ENCODE measurements at regions not wholly inside any gene's neighbourhood (a gene's known extent, or its start where the extent isn't known, plus 50 kb on each side); places are given as distances from the start of the nearest gene placed in this dataset.
A peak's percentile ranks its signal among the peaks of the same experiment; 100 is the strongest.

DNA sequence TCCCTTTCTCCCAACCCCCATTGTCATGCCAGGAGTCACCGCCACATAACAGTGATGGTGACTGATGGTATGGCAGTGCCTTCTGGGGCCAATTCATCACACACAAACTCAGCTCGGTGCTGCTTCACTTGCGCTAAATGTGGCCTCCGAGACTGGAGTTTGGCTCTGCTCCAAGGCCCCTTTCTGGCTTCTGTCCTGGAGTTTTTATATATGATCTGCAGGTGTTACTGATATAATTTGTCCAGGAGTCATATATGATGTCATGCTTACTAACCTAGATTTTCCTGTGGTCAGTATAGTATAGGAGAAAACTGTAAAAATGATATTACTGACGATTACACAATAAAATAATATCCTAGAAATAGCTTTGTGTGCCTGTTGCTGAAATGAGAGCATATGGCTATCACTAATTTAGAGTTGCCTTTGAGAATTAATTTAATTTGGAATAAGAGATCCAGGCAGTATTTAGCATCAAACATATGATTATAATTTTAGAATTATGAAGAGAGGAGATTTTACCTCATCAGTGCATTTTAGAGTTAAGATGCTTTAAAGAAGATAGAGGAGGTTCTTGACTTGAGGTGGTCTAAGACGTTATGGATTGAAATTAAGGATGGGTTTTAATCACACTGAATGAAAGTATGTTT is 334.1 kb upstream of the CD180 start:
- Histone ChIP-seq H3K36me3 (replicated peaks in 1 of 2; ENCODE audit: control extremely low read depth in 1 of 2, control insufficient read depth in 1 of 2, extremely low read depth in 1 of 2, insufficient read depth in 2 of 2, low read length in 1 of 2) (no peaks in the 10 kb centered on the region), H2AFZ (ENCODE audit: insufficient read depth, low read depth, low read length, poor library complexity, severe bottlenecking) (no peak overlapping the region), H3K4me2 (replicated peaks; ENCODE audit: low read depth, low read length, poor library complexity, severe bottlenecking) (no peak overlapping the region), H3K4me1 (ENCODE audit: control insufficient read depth in 2 of 2, insufficient read depth in 2 of 2, low read length in 2 of 2) (peaks cover 6 to 11% of the 10 kb centered on the region in 2 donors), H3K27ac (ENCODE audit: low read length in 2 of 2) (no peak overlapping the region), H3K27me3 (replicated peaks in 1 of 4; ENCODE audit: control extremely low read depth in 1 of 4, control insufficient read depth in 3 of 4, insufficient read depth in 4 of 4, low read length in 3 of 4) (no peaks in the 10 kb centered on the region), H3K4me3 (ENCODE audit: control extremely low read depth in 1 of 5, extremely low read depth in 1 of 5, insufficient read depth in 1 of 5, low read depth in 2 of 5, low read length in 4 of 5) (no peak overlapping the region), H4K20me1 (ENCODE audit: control insufficient read depth, insufficient read depth, low read length, poor library complexity, severe bottlenecking) (no peaks in the 10 kb centered on the region), H3K9me3 (ENCODE audit: control extremely low read depth in 1 of 3, control insufficient read depth in 2 of 3, insufficient read depth in 1 of 3, low read length in 2 of 3) (peaks cover 4 to 8% (median 6%) of the 10 kb centered on the region in 3 donors), H3K9ac (ENCODE audit: low read length) (no peak overlapping the region), H3K79me2 (ENCODE audit: control insufficient read depth, insufficient read depth, low read length) (no peaks in the 10 kb centered on the region)
- DNase-seq (no peak), ATAC-seq (ENCODE audit: low read depth) (no peak)
- CTCF ChIA-PET, result interaction anchor here (1.9 kb wide), 1 partner anchor 722 kb away, joined by 6 read pairs; no protein-coding TSS in a partner anchor
- H3K4me3 Mint-ChIP-seq, result no peak overlapping the region
- no peaks in the 10 kb centered on the region for H3K9me3 Mint-ChIP-seq (ENCODE audit: insufficient read depth)
- 96% methylated on average over 3 of the region's 6 CpGs for whole genome bisulfite sequencing (ENCODE audit: insufficient coverage)
- no peaks in the 10 kb centered on the region for H3K27me3 Mint-ChIP-seq
- no peak for TF ChIP-seq EZH2 (IDR thresholded peaks at IDR 0.05; ENCODE audit: borderline replicate concordance, insufficient read depth, low read depth, low read length, poor library complexity, severe bottlenecking)
- TF ChIP-seq, protein P1, sequence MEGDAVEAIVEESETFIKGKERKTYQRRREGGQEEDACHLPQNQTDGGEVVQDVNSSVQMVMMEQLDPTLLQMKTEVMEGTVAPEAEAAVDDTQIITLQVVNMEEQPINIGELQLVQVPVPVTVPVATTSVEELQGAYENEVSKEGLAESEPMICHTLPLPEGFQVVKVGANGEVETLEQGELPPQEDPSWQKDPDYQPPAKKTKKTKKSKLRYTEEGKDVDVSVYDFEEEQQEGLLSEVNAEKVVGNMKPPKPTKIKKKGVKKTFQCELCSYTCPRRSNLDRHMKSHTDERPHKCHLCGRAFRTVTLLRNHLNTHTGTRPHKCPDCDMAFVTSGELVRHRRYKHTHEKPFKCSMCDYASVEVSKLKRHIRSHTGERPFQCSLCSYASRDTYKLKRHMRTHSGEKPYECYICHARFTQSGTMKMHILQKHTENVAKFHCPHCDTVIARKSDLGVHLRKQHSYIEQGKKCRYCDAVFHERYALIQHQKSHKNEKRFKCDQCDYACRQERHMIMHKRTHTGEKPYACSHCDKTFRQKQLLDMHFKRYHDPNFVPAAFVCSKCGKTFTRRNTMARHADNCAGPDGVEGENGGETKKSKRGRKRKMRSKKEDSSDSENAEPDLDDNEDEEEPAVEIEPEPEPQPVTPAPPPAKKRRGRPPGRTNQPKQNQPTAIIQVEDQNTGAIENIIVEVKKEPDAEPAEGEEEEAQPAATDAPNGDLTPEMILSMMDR (IDR thresholded peaks at IDR 0.05), result no peak
- H3K4me1 Mint-ChIP-seq, result peaks cover 13% of the 10 kb centered on the region
- H3K27ac Mint-ChIP-seq, result no peak overlapping the region
- intact Hi-C loops (cut with micrococcal nuclease), result no loop called here
- POLR2A ChIA-PET, result no interaction called here

DNA sequence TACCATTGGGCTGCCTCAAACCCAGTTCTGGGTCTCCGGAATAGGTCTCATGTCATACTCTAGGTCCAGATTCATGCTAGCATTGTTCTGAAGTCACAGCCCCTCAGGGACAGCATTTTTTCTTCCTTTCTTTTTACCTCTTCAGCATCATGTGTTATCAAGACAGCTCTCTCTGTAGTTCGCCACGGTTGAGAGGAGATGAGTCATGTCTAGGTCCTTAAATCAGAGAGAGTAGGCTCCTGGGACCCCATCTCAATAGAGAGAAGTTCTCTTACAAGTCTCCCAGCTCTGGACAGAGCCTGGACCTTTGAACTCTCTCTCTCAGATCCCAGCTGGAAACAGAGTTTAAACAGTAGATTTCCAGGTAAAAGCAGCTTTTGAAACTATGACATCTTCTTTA is 332.4 kb upstream of the CD180 start:
- POLR2A ChIA-PET, result no interaction called here
- WGBS (ENCODE audit: insufficient coverage), result 100% methylated on average over 1 of the region's 3 CpGs
- Histone ChIP-seq H3K27me3 (replicated peaks in 1 of 4; ENCODE audit: control extremely low read depth in 1 of 4, control insufficient read depth in 3 of 4, insufficient read depth in 4 of 4, low read length in 3 of 4) (no peaks in the 10 kb centered on the region), H3K36me3 (replicated peaks in 1 of 2; ENCODE audit: control extremely low read depth in 1 of 2, control insufficient read depth in 1 of 2, extremely low read depth in 1 of 2, insufficient read depth in 2 of 2, low read length in 1 of 2) (no peaks in the 10 kb centered on the region), H3K9ac (ENCODE audit: low read length) (no peak overlapping the region), H3K27ac (ENCODE audit: low read length in 2 of 2) (no peak overlapping the region), H2AFZ (ENCODE audit: insufficient read depth, low read depth, low read length, poor library complexity, severe bottlenecking) (peak overlapping the region; percentile 30), H3K4me1 (ENCODE audit: control insufficient read depth in 2 of 2, insufficient read depth in 2 of 2, low read length in 2 of 2) (peaks cover 6 to 11% of the 10 kb centered on the region in 2 donors), H3K4me3 (ENCODE audit: control extremely low read depth in 1 of 5, extremely low read depth in 1 of 5, insufficient read depth in 1 of 5, low read depth in 2 of 5, low read length in 4 of 5) (no peak overlapping the region), H3K9me3 (ENCODE audit: control extremely low read depth in 1 of 3, control insufficient read depth in 2 of 3, insufficient read depth in 1 of 3, low read length in 2 of 3) (peaks cover 4 to 8% (median 6%) of the 10 kb centered on the region in 3 donors), H3K79me2 (ENCODE audit: control insufficient read depth, insufficient read depth, low read length) (no peaks in the 10 kb centered on the region), H3K4me2 (replicated peaks; ENCODE audit: low read depth, low read length, poor library complexity, severe bottlenecking) (no peak overlapping the region), H4K20me1 (ENCODE audit: control insufficient read depth, insufficient read depth, low read length, poor library complexity, severe bottlenecking) (no peaks in the 10 kb centered on the region)
- peak overlapping the region; percentile 42 for H3K27ac Mint-ChIP-seq
- CTCF ChIA-PET, result interaction anchor here (0.7 kb wide), 1 partner anchor 1966 kb away, joined by 3 read pairs; no protein-coding TSS in a partner anchor
- intact Hi-C loops (cut with micrococcal nuclease), result no loop called here
- H3K9me3 Mint-ChIP-seq (ENCODE audit: insufficient read depth), result no peaks in the 10 kb centered on the region
- peaks cover 13% of the 10 kb centered on the region for H3K4me1 Mint-ChIP-seq
- peak overlapping the region; percentile 5 for H3K4me3 Mint-ChIP-seq
- DNase-seq (peak; percentile 40), ATAC-seq (ENCODE audit: low read depth) (peak; percentile 96)
- no peaks in the 10 kb centered on the region for H3K27me3 Mint-ChIP-seq
- TF ChIP-seq EZH2 (IDR thresholded peaks at IDR 0.05; ENCODE audit: borderline replicate concordance, insufficient read depth, low read depth, low read length, poor library complexity, severe bottlenecking), result no peak
- TF ChIP-seq, protein P1 (IDR thresholded peaks at IDR 0.05), result no peak

Data from B cell (primary cell).